Neural cell (in vitro differentiated cells): ENCODE measurements at regions not wholly inside any gene's neighbourhood (a gene's known extent, or its start where the extent isn't known, plus 50 kb on each side); places are given as distances from the start of the nearest gene placed in this dataset.

Source experiments
- H2AFZ ChIP-seq: fragments of 200-600, 300-800 bp; sonication (generic), shearing (Covaris generic); 2 replicates; pipeline ENCODE4 v1.6.0; 2014; ENCODE audit warnings: low read depth, mild to moderate bottlenecking, antibody characterized with exemption, low read length, moderate library complexity
- H3F3A ChIP-seq: fragments of 200-600 bp; shearing (Covaris generic); 2 replicates; pipeline ENCODE4 v1.6.1; 2016; ENCODE audit warnings: mild to moderate bottlenecking, moderate library complexity, mixed read lengths, antibody characterized with exemption, low read length; ENCODE audit not compliant: insufficient read depth, poor library complexity, severe bottlenecking
- H3K27ac ChIP-seq: fragments of 200-600, 300-800 bp; sonication (generic), shearing (Covaris generic); 2 replicates; pipeline ENCODE4 v1.5.1; 2014; ENCODE audit warnings: mild to moderate bottlenecking, low read length, moderate library complexity
- H3K27me3 ChIP-seq: fragments of 300-800, 200-600 bp; sonication (generic), shearing (Covaris generic); 2 replicates; pipeline ENCODE4 v1.6.0; 2014; ENCODE audit warnings: mild to moderate bottlenecking, low read depth, low read length, moderate library complexity; ENCODE audit not compliant: insufficient read depth
- H3K36me3 ChIP-seq: fragments of 300-800, 200-600 bp; sonication (generic), shearing (Covaris generic); 2 replicates; pipeline ENCODE4 v1.5.1; 2014; ENCODE audit warnings: mild to moderate bottlenecking, antibody characterized with exemption, low read length, moderate library complexity; ENCODE audit not compliant: insufficient read depth
- H3K4me2 ChIP-seq: fragments of 300-800, 200-600 bp; sonication (generic), shearing (Covaris generic); 2 replicates; pipeline ENCODE4 v1.6.0; 2014; ENCODE audit warnings: mild to moderate bottlenecking, low read length
- H3K4me3 ChIP-seq: fragments of 300-800, 200-600 bp; sonication (generic), shearing (Covaris generic); 2 replicates; pipeline ENCODE4 v1.5.1; 2014; ENCODE audit warnings: mild to moderate bottlenecking, low read length, moderate library complexity
- H3K79me2 ChIP-seq: fragments of 200-600 bp; shearing (Covaris generic); replicated peaks from 2 replicates; pipeline ENCODE4 v1.6.0; 2014; ENCODE audit warnings: mild to moderate bottlenecking, low read length, moderate library complexity; ENCODE audit not compliant: insufficient read depth
- H3K9ac ChIP-seq: fragments of 300-800, 200-600 bp; sonication (generic), shearing (Covaris generic); 2 replicates; pipeline ENCODE4 v1.6.1; 2016; ENCODE audit warnings: mild to moderate bottlenecking, low read length, mixed read lengths
- H3K9me2 ChIP-seq: fragments of 200-600 bp; shearing (Covaris generic); 2 replicates; pipeline ENCODE4 v1.6.1; 2016; ENCODE audit warnings: mild to moderate bottlenecking, low read length, mixed read lengths; ENCODE audit not compliant: insufficient read depth
- H3K9me3 ChIP-seq: fragments of 200-600, 300-800 bp; sonication (generic), shearing (Covaris generic); 2 replicates; pipeline ENCODE4 v1.6.1; 2016; ENCODE audit warnings: mild to moderate bottlenecking, mixed run types, low read length, moderate library complexity, mixed read lengths
- H4K20me1 ChIP-seq: fragments of 200-600 bp; shearing (Covaris generic); 2 replicates; pipeline ENCODE4 v1.6.1; 2016; ENCODE audit warnings: mild to moderate bottlenecking, mixed run types; ENCODE audit not compliant: insufficient read depth
- EP300 ChIP-seq: fragments of 450-650 bp; conservative IDR thresholded peaks from 2 replicates; pipeline ENCODE4 v1.6.1; 2014; ENCODE audit warnings: antibody characterized with exemption, mild to moderate bottlenecking, moderate library complexity; ENCODE audit not compliant: poor library complexity, severe bottlenecking
- EZH2 ChIP-seq: fragments of 200-600, 300-800 bp; shearing (Covaris generic), sonication (generic); IDR thresholded peaks from 2 replicates; pipeline ENCODE4 v1.6.1; 2014; ENCODE audit warnings: antibody characterized with exemption, low read length, borderline replicate concordance, mild to moderate bottlenecking; ENCODE audit not compliant: insufficient read depth, poor library complexity, severe bottlenecking
- MXI1 ChIP-seq: fragments of 450-650 bp; conservative IDR thresholded peaks from 2 replicates; pipeline ENCODE4 v1.6.1; 2014; ENCODE audit warnings: antibody characterized with exemption, mild to moderate bottlenecking; ENCODE audit not compliant: poor library complexity, severe bottlenecking
- POLR2AphosphoS5 ChIP-seq: IDR thresholded peaks from 2 replicates; pipeline ENCODE4 v1.6.1; 2012
- RAD21 ChIP-seq: fragments of 450-650 bp; conservative IDR thresholded peaks from 2 replicates; pipeline ENCODE4 v1.6.1; 2014; ENCODE audit warnings: antibody characterized with exemption, mild to moderate bottlenecking, moderate library complexity
- SMC3 ChIP-seq: fragments of 450-650 bp; conservative IDR thresholded peaks from 2 replicates; pipeline ENCODE4 v1.6.1; 2014; ENCODE audit warnings: antibody characterized with exemption, mild to moderate bottlenecking, moderate library complexity; ENCODE audit not compliant: poor library complexity
- TAF1 ChIP-seq: IDR thresholded peaks from 2 replicates; pipeline ENCODE4 v1.6.1; 2012; ENCODE audit warnings: low read depth
- TF ChIP-seq, protein P1 (sequence below): fragments of 450-650 bp; IDR thresholded peaks from 2 replicates; pipeline ENCODE4 v1.5.1; 2014; ENCODE audit warnings: antibody characterized with exemption, mild to moderate bottlenecking, moderate library complexity; ENCODE audit not compliant: poor library complexity, severe bottlenecking
- TF ChIP-seq, protein P2 (sequence below): IDR thresholded peaks from 2 replicates; pipeline ENCODE4 v1.6.1; 2012; ENCODE audit warnings: borderline replicate concordance

DNA sequence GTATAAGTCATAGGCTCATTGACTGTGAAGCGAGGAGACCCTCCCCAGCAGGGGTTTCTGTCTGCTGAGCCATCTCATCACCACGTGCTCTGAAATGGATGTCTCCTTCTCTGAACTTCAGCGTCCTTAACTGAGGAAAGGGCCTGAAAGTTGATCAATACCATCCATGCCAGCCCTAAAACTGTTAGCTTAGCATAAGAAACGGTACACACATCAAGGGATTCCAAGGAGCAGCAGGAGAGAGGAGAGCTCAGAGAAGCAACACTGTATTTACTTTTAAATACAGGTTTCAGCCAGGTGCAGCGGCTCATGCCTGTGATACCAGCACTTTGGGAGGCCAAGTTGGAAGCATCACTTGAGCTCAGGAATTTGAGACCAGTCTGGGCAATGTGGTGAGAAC is 248.9 kb upstream of the TNRC6C start:
- H3K27me3 ChIP-seq = no peaks in the 10 kb centered on the region
- no peaks in the 10 kb centered on the region for H4K20me1 ChIP-seq
- TF ChIP-seq EZH2 (no peak), SMC3 (no peak), EP300 (no peak), MXI1 (no peak), TAF1 (no peak), POLR2AphosphoS5 (no peak), RAD21 (no peak)
- TF ChIP-seq, protein P1, sequence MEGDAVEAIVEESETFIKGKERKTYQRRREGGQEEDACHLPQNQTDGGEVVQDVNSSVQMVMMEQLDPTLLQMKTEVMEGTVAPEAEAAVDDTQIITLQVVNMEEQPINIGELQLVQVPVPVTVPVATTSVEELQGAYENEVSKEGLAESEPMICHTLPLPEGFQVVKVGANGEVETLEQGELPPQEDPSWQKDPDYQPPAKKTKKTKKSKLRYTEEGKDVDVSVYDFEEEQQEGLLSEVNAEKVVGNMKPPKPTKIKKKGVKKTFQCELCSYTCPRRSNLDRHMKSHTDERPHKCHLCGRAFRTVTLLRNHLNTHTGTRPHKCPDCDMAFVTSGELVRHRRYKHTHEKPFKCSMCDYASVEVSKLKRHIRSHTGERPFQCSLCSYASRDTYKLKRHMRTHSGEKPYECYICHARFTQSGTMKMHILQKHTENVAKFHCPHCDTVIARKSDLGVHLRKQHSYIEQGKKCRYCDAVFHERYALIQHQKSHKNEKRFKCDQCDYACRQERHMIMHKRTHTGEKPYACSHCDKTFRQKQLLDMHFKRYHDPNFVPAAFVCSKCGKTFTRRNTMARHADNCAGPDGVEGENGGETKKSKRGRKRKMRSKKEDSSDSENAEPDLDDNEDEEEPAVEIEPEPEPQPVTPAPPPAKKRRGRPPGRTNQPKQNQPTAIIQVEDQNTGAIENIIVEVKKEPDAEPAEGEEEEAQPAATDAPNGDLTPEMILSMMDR = no peak
- TF ChIP-seq, protein P2, sequence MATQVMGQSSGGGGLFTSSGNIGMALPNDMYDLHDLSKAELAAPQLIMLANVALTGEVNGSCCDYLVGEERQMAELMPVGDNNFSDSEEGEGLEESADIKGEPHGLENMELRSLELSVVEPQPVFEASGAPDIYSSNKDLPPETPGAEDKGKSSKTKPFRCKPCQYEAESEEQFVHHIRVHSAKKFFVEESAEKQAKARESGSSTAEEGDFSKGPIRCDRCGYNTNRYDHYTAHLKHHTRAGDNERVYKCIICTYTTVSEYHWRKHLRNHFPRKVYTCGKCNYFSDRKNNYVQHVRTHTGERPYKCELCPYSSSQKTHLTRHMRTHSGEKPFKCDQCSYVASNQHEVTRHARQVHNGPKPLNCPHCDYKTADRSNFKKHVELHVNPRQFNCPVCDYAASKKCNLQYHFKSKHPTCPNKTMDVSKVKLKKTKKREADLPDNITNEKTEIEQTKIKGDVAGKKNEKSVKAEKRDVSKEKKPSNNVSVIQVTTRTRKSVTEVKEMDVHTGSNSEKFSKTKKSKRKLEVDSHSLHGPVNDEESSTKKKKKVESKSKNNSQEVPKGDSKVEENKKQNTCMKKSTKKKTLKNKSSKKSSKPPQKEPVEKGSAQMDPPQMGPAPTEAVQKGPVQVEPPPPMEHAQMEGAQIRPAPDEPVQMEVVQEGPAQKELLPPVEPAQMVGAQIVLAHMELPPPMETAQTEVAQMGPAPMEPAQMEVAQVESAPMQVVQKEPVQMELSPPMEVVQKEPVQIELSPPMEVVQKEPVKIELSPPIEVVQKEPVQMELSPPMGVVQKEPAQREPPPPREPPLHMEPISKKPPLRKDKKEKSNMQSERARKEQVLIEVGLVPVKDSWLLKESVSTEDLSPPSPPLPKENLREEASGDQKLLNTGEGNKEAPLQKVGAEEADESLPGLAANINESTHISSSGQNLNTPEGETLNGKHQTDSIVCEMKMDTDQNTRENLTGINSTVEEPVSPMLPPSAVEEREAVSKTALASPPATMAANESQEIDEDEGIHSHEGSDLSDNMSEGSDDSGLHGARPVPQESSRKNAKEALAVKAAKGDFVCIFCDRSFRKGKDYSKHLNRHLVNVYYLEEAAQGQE = no peak
- H3K4me3 ChIP-seq = no peak overlapping the region
- H3K36me3 ChIP-seq = no peaks in the 10 kb centered on the region
- no peaks in the 10 kb centered on the region for H3K9me2 ChIP-seq
- no peak overlapping the region for H2AFZ ChIP-seq
- H3K27ac ChIP-seq = no peak overlapping the region
- no peak overlapping the region for H3K9ac ChIP-seq
- no peaks in the 10 kb centered on the region for H3F3A ChIP-seq
- H3K9me3 ChIP-seq = peaks cover 3% of the 10 kb centered on the region
- H3K79me2 ChIP-seq = no peaks in the 10 kb centered on the region
- no peak overlapping the region for H3K4me2 ChIP-seq

DNA sequence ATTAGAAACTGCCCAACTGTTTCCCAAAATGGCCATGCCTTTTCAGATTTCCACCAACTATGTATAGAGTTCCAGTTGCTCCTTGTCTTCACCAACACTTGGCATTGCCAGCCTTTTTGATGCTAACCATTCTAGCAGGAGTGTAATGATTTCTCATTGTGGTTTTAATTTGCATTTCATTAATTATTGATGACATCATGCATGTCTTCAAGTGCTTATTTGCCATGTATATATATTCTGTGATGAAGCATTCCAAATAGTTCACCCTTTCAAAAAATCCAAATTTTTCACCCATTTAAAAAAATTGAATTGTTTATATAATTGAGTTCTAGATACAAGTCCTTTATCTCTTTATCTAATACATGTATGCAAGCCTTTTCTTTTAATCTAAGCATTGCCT is 245.9 kb upstream of the TNRC6C start:
- Histone ChIP-seq H3K27ac (no peak overlapping the region), H3K9me3 (peaks cover 5% of the 10 kb centered on the region), H3F3A (no peaks in the 10 kb centered on the region), H3K4me3 (no peak overlapping the region), H3K4me2 (no peak overlapping the region), H3K36me3 (no peaks in the 10 kb centered on the region), H4K20me1 (no peaks in the 10 kb centered on the region), H2AFZ (no peak overlapping the region), H3K9ac (no peak overlapping the region), H3K27me3 (no peaks in the 10 kb centered on the region), H3K79me2 (no peaks in the 10 kb centered on the region), H3K9me2 (no peaks in the 10 kb centered on the region)
- TF ChIP-seq MXI1 (no peak), SMC3 (no peak), POLR2AphosphoS5 (no peak), EZH2 (no peak), TAF1 (no peak), EP300 (no peak), RAD21 (no peak)
- TF ChIP-seq, protein P1 = no peak
- TF ChIP-seq, protein P2 = no peak
